ENCODE measurements at regions not wholly inside any gene's neighbourhood (a gene's known extent, or its start where the extent isn't known, plus 50 kb on each side); places are given as distances from the start of the nearest gene placed in this dataset.

GRCh38 chr6:165869526-165869925, 206.5 kb upstream of the PDE10A start:
- no peak for DNase-seq

- no peak for DNase-seq
Observed at GRCh38 chr6:165864925-165865324, 201.9 kb upstream of the PDE10A start.

GRCh38 chr6:165864218-165864617, 201.2 kb upstream of the PDE10A start:
- DNase-seq = no peak

- no peak for DNase-seq
Observed at GRCh38 chr6:165863801-165864200, 200.8 kb upstream of the PDE10A start.

- DNase-seq = no peak
Observed at GRCh38 chr6:165862813-165863212, 199.8 kb upstream of the PDE10A start.

- DNase-seq = no peak
Observed at GRCh38 chr6:165861226-165861625, 198.2 kb upstream of the PDE10A start.

- no peak for DNase-seq
Observed at GRCh38 chr6:165858586-165858985, 195.5 kb upstream of the PDE10A start.

- DNase-seq = no peak
Observed at GRCh38 chr6:165855856-165856255, 192.8 kb upstream of the PDE10A start.

- DNase-seq = no peak
Observed at GRCh38 chr6:165854863-165855593, 192.0 kb upstream of the PDE10A start.

GRCh38 chr6:165854061-165854862, 191.2 kb upstream of the PDE10A start:
- DNase-seq = no peak

GRCh38 chr6:165852676-165853075, 189.6 kb upstream of the PDE10A start:
- DNase-seq = no peak

GRCh38 chr6:165850434-165851019, 187.5 kb upstream of the PDE10A start:
- DNase-seq = peak; percentile 79

GRCh38 chr6:165849534-165850430, 186.7 kb upstream of the PDE10A start:
- peak; percentile 76 for DNase-seq

- no peak for DNase-seq
Observed at GRCh38 chr6:165848086-165848426, 185.0 kb upstream of the PDE10A start.

GRCh38 chr6:165847407-165848085, 184.5 kb upstream of the PDE10A start:
- DNase-seq = no peak

GRCh38 chr6:165846123-165846966, 183.3 kb upstream of the PDE10A start:
- no peak for DNase-seq

GRCh38 chr6:165845493-165845892, 182.5 kb upstream of the PDE10A start:
- no peak for DNase-seq

GRCh38 chr6:165844801-165845364, 181.8 kb upstream of the PDE10A start:
- DNase-seq = no peak

GRCh38 chr6:165844232-165844631, 181.2 kb upstream of the PDE10A start:
- DNase-seq = no peak

- DNase-seq = no peak
Observed at GRCh38 chr6:165843568-165844113, 180.6 kb upstream of the PDE10A start.

GRCh38 chr6:165843121-165843520, 180.1 kb upstream of the PDE10A start:
- DNase-seq = no peak
